ENCODE measurements at regions not wholly inside any gene's neighbourhood (a gene's known extent, or its start where the extent isn't known, plus 50 kb on each side); places are given as distances from the start of the nearest gene placed in this dataset.

DNA sequence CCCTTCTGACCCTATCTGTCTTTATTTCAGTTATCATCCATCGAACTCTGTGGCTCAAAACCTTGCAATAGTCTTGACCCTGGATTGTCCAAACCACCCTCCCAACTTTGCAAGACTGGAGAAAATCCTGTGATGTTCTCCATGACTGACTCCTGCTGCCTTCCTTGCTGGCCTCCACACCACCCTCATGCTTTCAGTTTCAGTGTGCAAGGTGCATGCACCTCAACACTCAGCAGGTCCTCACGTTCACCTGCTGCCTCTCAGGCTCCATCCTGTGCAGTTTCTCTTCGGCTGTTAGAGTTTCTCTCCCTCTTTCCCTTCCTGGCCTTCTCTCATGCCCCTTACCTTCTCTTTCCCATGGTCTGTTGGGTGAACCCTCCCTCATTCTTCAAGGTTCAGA, 59.4 kb upstream of the ASIC2 start:
- DNase-seq = no peak
- no peak for ATAC-seq
- intact Hi-C loops (cut with DNase I, micrococcal nuclease) = no loop called here

DNA sequence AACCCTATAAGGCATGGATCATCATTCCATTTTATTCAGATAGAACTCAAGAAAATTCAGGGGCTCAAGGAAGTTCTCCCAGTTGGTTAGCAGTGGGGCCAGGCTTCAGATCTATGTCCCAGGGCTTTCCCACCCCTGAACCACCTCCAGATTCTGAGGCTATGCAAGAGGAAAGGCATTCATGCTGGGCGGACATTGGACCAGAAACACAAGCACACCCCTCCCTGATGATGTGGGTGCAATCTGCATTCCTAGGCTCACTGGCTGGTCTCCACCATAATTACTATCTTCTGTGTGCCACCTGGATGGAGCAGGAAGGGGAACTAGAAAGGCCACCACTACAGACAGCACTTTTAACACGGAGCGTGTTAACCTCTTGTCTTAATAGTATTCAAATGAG, 63.2 kb upstream of the ASIC2 start:
- DNase-seq = no peak
- no peak for ATAC-seq
- intact Hi-C loops (cut with DNase I, micrococcal nuclease) = no loop called here

DNA sequence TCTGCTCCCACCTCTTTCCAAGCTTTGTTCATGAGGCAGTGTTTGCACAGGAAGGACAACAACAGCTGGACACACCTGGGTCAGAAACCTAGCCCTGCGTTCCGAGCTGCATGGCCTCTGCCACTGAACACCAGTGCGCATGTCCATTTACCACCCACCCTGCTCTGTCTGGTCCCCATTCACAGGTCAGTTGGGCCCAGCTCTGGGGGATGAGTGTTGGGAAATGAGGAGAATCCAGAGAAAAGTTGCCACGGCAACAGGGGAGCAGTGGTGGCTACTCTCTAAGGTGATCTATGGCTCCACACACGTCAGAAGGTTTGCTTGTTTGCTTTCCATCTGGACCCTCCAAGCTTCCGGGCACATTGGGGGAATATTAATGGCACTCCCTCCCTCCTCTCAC, 70.4 kb upstream of the ASIC2 start:
- ATAC-seq = no peak
- DNase-seq = no peak
- intact Hi-C loops (cut with DNase I, micrococcal nuclease) = no loop called here

- DNase-seq (no peak), ATAC-seq (no peak)
- intact Hi-C loops (cut with DNase I, micrococcal nuclease) = no loop called here
These were observed 73.9 kb upstream of the ASIC2 start for GRCh38 chr17:33366960-33367359.

- intact Hi-C loops (cut with DNase I, micrococcal nuclease) = no loop called here
- DNase-seq (no peak), ATAC-seq (no peak)
These were observed 76.1 kb upstream of the ASIC2 start for GRCh38 chr17:33369149-33369548.

- intact Hi-C loops (cut with DNase I, micrococcal nuclease) = no loop called here
- DNase-seq (no peak), ATAC-seq (no peak)
These were observed 76.8 kb upstream of the ASIC2 start for GRCh38 chr17:33369876-33370275.

- ATAC-seq = no peak
- no peak for DNase-seq
- intact Hi-C loops (cut with DNase I, micrococcal nuclease) = no loop called here
These were observed 77.3 kb upstream of the ASIC2 start for GRCh38 chr17:33370401-33370800.

DNA sequence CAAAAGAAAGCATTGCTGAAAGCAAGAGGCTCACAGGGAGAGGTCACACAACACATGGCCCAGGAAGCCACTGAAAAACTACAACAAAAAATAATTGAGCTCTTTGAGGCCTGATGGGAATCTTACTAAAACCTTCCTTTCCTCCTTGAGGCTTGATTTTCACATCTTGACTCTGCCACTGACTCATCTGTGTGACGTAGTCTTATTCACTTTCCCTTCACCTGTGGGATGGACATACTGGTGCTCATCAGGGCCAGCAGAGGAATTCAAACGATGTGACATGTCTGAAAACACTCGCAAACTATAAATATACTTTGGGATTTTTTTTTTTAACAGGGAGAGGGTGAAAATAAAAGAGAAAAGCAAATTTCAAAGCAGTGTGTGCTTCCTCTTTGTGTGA, 78.3 kb upstream of the ASIC2 start:
- intact Hi-C loops (cut with DNase I, micrococcal nuclease) = no loop called here
- DNase-seq = no peak
- no peak for ATAC-seq

DNA sequence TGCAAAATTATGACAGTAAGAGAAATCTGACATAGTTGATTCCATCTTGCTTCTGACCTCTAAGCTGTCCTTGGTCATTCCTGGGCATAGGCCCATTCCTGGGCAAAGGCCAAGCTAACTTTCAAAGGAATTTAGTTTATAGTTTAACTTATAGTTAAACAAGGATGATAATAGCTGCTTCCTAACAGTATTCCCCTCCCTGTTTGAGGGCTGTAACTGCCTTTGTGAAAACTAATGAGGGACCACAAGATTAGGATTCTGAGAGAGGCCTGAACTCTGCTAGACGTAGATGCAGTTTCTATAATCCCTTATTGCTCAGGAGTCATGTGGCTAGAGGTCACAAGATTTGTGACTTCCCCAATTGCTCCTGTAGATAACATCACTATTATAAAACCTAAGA, 80.2 kb upstream of the ASIC2 start:
- peak; percentile 50 for ATAC-seq
- DNase-seq = no peak
- intact Hi-C loops (cut with DNase I, micrococcal nuclease) = no loop called here

GRCh38 chr17:33375103-33375502, 82.0 kb upstream of the ASIC2 start:
- intact Hi-C loops (cut with DNase I, micrococcal nuclease) = no loop called here
- ATAC-seq (peak; percentile 60), DNase-seq (peak in 1 of 2 donors; percentile 10)

- intact Hi-C loops (cut with DNase I, micrococcal nuclease) = no loop called here
These were observed 82.7 kb upstream of the ASIC2 start for GRCh38 chr17:33375783-33376182.

GRCh38 chr17:33377837-33378595, 84.9 kb upstream of the ASIC2 start:
- ATAC-seq (no peak), DNase-seq (no peak)
- intact Hi-C loops (cut with DNase I, micrococcal nuclease) = no loop called here

More at GRCh38 chr17:33375783-33376182, 82.7 kb upstream of the ASIC2 start:
- peak; percentile 75 for ATAC-seq
- no peak for DNase-seq

GRCh38 chr17:33381201-33381600, 88.1 kb upstream of the ASIC2 start:
- ATAC-seq (no peak), DNase-seq (no peak)
- intact Hi-C loops (cut with DNase I, micrococcal nuclease) = no loop called here

GRCh38 chr17:33383488-33384023, 90.5 kb upstream of the ASIC2 start:
- no peak for ATAC-seq
- DNase-seq = no peak
- intact Hi-C loops (cut with DNase I, micrococcal nuclease) = no loop called here

DNA sequence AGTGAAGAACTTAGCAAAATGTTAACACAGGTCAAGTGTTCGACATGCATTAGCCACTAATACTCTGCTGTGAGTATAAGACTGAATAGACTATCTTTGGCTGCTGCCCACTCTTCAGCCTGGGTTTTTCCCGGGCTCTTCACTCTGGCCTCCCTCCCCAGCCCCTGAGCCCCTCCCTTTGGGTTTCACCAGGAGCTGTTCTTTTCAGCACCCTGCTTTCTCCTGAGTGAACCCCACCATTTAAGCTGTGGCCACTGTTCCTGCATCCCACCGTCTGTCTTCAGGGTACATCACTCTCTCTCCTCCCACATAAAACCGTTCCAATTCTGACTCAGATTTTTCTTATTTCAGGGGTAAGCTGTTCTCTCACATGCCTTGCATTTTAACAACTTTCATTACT, 92.0 kb upstream of the ASIC2 start:
- ATAC-seq (no peak), DNase-seq (no peak)
- intact Hi-C loops (cut with DNase I, micrococcal nuclease) = no loop called here

- ATAC-seq (no peak), DNase-seq (no peak)
- intact Hi-C loops (cut with DNase I, micrococcal nuclease) = no loop called here
These were observed 92.6 kb upstream of the ASIC2 start for GRCh38 chr17:33385713-33386112.

GRCh38 chr17:33387406-33387805, 94.3 kb upstream of the ASIC2 start:
- no peak for ATAC-seq
- intact Hi-C loops (cut with DNase I, micrococcal nuclease) = no loop called here

GRCh38 chr17:33389504-33390135, 96.5 kb upstream of the ASIC2 start:
- DNase-seq (no peak), ATAC-seq (no peak)
- intact Hi-C loops (cut with DNase I, micrococcal nuclease) = no loop called here

More at GRCh38 chr17:33387406-33387805, 94.3 kb upstream of the ASIC2 start:
- DNase-seq = no peak

DNA sequence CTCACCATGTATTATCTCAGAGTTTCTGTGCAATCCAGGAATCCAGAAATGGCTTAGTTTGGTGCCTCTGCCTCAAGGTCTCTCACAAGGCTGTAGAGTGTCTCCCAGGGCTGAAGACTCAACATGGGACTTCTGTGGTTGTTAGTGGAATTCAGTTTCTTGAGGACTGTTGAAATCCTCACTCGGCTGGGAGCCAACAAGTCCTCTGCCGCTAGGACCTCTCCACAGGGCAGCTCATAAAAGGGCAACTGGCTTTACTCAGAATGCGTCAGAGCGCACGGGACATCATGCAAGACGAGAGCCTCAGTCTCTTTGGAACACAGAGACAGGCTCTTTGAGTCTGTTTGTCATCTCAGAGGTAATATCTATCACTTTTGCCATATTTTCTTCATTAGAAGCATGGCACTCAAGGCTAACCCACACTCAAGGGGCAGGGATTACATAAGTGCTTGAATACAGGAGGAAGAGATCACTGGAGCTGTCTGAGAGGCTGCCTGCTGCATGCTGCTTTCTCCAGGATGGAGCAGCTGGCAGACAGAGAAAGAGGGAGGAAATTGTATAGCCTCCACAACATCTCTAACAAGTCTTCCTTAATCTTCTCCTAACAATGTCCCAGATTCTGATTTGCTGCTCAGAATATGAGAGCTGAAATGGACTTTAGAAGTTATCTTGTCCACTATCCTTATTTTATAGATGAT, 97.5 kb upstream of the ASIC2 start:
- DNase-seq = no peak
- intact Hi-C loops (cut with DNase I, micrococcal nuclease) = no loop called here
- no peak for ATAC-seq

DNA sequence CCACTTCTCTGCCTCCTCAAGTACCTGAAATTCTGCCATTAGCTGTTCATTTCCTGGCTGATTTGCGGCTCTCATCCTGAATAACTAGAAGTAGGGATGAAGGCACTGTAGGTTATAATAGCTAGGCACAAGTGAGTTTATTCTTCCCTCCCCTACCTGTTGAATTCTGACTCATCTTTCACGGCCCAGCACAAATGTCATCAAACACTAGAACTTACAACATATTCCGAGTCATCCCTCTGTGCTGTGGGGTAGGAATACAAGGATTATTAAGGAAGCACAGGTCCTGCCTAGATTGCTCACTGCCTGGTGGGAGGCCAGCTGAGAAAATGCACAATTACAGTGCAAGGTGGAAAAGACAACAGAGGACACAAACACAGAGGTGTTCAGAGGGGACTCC, 103.7 kb upstream of the ASIC2 start:
- intact Hi-C loops (cut with DNase I, micrococcal nuclease) = no loop called here
- no peak for DNase-seq
- ATAC-seq = no peak
